Stimulated activated CD4-positive, alpha-beta T cell treated with anti-CD3 and anti-CD28 coated beads, Interleukin-15, amount 100 ng/mL, for 1 hour (primary cell): ENCODE measurements at regions not wholly inside any gene's neighbourhood (a gene's known extent, or its start where the extent isn't known, plus 50 kb on each side); places are given as distances from the start of the nearest gene placed in this dataset.

Source experiments
- DNase-seq, 2 donors: peaks; one replicate each; pipeline ENCODE4 v3.0.0-alpha.2; 2020; ENCODE audit warnings: low read depth in 1 of 2, low spot score in 1 of 2

DNA sequence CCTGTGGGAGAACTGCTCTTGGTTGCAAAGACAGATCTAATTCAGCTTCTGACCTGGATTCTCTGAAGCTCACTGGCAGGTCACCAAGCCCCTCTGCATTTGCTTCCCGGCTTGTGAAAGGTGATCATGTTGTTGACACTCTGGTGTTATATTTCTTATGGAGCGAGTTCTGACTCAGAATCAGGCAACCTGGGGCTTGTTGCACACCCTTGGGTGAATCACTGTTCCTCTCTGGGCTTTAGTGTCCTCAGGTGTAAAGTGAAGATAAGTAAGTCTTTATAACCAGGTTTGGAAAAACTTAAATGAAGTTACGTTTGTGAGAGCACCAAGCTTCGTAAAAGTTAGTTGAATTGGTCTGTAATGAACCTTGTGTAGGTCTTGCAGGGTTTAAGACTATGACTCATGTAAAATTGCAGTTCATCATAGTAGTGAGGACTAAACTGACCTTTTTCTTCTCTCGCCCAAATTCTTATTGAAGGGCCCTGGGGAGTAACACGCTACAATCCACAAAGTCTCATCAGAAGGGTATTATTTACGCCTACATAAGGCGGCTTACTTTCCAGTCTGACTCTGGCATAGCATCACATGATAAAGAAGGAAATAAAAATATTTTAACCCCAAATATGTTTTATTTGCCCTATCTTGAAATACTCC lies 218.6 kb downstream of the TMEM38B start:
- DNase-seq = no peak

DNA sequence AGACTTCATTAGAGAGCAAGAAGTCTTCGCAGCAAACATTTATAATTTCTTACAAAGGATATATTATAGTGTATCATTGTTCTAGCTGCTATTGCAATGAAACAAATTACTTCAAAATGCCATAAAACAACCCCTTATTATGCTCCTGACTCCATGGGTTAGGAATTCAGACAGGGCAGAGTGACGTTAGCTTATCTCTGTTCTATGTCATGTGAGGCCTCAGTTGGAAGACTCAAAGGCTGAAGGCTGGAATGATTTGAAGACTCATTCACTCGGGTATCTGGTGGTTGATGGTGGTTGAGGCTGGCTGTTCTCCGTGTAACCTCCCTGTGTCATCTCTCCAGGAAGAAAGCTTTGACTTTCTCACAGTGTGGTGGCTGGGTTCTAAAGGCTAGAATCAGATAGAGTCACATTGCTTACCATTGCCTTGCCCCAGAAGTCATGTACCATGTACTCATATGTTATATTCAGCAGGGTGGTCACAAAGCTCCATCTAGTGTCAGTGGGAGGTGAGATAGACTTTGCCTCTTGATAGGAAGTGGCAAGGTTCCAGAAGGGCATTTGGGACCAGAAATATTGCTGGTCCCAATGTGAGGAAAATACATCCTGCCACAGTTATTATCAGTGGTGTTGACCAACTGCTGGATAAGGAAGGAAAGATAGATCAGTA lies 226.9 kb downstream of the TMEM38B start:
- no peak for DNase-seq

DNA sequence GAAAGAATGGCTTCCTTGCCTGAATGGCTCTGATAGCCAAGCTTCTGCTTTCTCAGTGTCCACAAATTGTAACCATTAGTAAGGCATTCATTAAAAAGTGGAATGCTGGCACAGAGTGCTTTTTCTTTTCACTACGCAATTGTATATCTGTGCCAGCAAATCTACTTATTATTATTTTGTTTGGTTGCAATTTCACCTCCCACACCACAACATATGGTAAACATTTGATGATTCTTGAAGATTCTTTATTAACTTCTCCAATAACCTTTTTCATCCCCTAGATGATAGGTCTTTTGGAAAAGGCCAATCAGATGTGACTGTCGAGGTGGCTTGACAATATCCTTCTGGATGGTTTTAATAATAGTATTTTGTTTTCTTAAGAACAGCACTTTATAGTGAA lies 234.1 kb downstream of the TMEM38B start:
- no peak for DNase-seq

DNA sequence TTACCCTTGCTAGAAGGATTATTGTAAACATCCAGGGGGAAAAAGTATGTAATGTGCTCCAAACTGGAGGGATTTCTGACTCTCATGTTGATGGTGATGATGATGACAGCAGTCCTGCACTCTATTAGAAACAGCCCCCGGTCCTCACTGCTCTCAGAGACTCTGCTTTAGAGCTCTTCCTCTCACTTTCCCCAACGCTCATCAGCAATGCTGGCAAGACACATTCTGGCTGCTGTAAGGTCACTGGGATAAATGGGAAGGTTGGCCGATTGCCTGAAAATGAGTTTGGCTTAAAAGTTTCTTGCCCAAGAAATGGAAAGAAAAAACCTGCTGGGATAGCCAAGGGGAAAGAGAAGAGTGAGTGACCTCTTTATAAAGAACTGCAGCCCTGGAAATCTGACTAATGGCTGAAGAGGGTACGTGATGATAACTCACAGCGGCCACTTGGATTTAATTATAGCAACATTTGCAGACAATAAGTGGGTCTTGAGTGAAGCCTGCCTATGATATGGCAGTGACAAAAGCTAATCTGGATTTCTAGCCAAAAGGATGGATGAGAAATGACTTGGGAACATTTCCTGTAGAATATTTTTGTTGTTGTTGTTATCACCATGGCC lies 235.8 kb downstream of the TMEM38B start:
- no peak for DNase-seq

DNA sequence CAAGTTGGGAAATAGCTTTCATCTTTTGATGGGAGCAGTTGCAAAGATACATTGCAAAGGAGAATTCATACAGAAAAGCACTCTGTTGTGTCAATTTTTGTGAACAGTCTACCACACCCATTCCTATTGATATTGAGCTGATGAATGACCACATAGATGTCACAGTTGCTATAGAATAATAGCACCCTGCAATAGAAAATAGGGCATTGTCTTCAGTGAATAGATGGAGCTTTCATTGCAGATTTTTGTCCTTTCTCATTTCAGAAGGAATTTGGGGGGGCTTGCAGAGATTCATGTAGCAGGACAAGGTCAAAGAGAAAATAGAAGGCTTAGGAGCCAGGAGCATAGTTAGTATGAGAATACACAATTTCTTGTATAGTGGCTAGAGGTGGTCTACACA lies 237.9 kb downstream of the TMEM38B start:
- DNase-seq = no peak

DNA sequence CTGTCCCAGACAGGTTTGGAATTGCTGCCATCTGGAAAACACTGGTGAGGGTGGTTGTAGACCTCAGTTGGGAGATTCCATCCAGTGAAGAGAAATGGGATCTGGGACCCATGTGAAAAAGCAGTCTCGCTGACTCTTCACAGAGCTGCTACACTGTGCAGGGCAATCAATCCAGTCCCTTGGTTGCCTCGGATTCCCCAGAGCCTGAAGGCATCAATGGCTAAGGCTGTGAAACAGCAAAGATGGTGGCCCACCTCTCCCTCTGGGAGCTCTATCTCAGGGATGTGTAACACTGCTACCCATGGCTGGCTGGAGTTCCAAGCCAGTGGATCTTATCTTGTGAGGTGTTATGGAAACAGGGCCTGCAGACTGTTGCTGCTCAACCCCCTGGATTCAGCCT lies 256.1 kb downstream of the TMEM38B start:
- DNase-seq = no peak

DNA sequence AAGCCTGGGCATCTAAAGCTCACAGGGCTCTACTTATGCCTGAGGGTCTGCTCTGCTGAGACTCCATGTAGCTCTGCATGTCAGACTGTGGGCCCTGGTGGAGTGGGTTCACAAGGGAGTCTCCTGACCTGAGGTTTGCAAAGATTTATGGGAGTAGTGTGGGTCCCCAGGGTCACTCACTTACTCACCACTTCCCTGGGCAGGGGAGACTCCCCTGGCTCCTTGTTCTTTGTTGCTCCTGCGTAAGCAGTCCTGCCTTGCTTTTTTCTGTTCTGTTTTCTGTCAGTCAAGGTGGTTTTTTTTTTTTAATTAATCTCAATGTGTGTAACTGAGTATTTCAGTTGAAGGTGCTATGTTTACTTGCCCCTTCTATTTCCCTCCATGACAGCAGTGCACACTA lies 256.6 kb downstream of the TMEM38B start:
- DNase-seq = no peak

DNA sequence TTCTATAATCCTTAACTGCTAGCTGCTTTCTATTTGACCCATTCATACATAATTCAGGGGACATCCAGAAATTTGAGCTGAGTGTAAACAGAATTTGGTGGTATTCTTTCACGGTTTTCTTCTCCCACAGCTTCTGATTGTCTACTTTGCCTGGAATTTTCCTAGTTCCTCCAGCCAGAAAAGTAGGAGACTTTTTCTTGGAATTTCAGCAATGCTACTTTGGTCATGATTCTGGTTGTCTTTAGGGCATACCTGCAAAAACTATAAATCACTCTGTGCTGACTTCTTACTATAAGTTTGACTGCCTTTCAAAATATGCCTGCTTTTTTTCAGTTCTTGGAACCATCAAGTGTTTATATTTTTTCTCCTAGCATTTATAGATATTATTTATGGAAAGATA lies 260.2 kb downstream of the TMEM38B start:
- DNase-seq = no peak

DNA sequence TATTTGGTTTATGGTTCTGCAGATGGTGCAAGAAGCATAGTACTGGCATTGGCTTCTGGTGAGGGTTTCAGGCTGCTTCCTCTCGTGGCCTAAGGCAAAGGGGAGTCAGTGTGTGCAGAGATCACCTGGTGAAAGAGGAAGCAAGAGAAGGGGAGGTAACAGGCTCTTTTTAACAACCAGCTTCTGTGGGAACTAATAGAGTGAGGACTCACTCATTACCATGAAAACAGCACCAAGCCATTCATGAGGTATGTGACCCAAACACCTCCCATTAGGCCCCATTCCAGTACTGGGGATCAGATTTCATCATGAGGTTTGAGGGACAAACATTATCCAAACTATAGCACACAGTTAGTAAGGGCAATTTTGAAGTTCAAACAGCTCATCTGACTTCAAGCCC lies 263.5 kb downstream of the TMEM38B start:
- no peak for DNase-seq

DNA sequence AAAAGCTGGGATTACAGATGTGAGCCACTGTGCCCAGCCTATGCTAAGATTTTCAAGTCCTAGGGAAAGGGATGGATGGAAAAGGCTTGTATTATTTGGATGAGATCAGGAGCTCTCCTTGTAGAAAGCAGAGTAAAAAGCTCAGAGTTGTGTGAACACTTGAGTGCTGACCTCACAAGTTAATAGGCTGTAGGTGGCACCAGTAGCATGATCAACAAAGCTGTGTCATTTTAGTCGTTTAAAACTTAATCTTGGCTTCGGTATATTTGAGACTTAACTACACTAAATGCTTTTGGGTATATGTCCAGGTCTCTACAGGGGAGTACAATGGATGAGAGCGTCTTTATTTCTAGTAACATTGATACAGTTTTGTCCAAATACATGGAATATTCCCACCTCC lies 264.2 kb downstream of the TMEM38B start:
- DNase-seq = no peak

DNA sequence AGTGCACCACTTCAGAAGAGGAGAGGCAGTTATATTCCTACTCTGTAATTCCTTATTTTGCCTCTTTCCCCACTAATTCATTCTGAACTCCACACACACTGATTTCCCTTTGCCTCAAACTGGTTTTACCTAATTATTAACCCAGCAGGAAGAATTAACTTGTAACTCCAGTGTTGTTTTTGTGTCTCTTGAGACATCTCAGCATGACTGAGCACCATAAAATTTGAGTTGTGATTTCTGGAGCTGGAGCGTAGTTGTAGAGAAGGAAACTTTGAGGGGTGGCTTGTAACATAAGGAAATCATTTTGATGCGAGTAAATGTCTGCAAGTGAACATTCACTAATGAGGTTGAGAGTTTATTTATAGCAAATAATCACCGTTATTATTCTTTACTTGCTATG lies 265.2 kb downstream of the TMEM38B start:
- DNase-seq = no peak

DNA sequence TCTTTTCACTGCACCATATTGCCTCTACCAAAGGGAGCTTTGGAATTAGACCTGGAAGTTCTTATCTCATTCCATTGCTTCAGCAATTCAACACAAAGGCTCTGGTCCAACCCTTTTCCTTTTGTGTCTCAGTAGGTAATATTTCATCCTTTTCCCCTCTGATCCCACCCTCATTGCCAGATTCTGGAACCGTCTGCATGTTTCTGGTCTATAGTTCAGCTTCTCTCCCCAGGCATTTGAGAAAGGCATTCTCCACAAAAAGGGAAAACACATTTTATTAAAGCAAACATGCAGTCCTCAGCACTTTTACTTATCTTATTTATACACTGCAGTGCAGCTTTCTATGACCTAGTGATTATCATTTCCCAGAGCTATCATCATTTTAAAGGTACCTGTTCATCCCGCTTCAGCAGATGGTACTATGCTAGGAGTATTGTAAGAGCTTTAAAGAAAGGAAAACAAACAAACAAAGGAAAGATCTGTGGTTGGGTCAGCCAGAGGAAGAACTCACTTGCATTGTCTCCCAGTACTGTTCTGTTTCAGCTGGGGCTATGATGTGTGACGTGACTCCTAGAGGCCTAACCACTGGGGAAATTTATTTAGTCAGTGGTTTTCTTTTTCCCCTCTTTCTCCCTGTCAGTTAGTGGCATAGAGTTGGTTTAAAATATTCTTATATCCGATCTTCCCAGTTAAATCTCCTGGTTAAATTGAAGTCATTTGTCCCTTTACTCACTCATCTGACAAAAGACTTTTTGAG lies 269.2 kb downstream of the TMEM38B start:
- no peak for DNase-seq

DNA sequence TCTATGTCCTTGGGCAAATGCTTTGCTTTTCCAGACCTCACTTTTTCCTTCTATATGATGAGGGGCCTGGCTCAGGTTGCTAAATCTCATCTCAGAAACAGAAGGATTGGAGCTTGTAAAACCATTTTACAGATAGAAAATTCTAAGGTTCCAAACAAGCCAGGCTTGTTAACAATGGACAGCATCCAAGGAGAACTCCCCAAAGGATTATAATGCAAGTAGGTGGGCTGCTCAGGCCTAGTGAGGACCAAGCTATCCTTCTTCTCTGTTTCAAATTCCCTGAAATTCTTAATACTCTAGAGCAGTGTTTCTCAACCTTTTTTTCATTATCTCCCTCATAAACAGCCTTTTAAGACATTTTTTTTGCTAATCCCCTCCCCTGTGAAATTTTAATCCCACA lies 269.8 kb downstream of the TMEM38B start:
- no peak for DNase-seq

DNA sequence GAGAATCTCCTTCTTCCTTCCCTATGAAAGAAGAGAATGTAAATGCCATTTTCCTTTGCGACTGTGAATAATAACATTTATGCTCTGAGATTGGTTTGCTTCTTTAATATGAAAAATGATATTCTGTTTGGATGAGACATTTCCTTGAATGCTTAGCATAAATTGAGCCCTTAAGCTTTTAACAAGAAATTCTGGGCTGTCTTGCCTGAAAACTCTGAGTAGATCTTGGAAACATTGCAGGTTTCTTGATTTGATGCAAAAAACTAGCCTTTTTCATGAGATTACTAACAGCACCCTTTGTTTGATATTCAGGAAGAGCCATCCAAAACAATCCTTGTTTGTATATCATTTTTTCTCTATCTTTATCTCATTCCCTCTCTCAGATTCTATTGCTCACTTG lies 272.5 kb downstream of the TMEM38B start:
- DNase-seq = no peak

DNA sequence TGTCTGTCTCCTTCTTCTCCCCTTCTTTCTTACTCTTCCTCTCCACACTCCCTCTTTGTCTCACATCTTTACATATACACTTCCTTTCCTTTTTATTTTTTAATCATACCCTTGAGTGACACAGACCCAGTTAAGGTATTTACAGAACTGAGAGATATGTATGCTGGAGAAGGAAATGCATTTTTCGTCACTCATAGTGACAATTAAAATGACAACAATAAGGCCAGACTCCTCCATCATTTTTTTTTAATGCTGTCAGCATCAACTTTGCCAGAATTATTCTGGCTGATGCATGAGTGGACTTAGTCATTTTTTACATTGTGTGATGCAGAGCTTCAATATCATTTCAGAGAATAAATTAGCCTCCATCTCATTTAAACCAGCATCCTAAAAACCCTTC lies 272.9 kb downstream of the TMEM38B start:
- DNase-seq = no peak

DNA sequence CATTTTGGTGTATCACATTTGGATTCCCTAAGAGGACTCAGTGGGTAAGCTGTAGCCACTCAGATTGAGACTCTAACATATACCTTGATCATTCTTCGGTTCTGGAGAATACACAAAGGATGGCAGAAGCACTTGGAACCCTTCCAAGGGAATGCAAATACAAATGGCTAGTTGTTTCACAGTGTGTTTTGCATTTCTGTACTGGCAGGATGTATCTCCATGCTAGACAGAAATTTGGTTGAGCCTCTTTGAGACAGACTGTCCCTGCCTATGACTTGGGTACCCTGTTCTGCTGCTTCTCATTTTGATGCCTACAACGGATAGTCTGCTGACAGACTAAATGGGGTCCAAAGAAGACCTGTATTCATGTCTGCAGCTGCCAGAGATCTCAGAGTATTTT lies 273.5 kb downstream of the TMEM38B start:
- no peak for DNase-seq

DNA sequence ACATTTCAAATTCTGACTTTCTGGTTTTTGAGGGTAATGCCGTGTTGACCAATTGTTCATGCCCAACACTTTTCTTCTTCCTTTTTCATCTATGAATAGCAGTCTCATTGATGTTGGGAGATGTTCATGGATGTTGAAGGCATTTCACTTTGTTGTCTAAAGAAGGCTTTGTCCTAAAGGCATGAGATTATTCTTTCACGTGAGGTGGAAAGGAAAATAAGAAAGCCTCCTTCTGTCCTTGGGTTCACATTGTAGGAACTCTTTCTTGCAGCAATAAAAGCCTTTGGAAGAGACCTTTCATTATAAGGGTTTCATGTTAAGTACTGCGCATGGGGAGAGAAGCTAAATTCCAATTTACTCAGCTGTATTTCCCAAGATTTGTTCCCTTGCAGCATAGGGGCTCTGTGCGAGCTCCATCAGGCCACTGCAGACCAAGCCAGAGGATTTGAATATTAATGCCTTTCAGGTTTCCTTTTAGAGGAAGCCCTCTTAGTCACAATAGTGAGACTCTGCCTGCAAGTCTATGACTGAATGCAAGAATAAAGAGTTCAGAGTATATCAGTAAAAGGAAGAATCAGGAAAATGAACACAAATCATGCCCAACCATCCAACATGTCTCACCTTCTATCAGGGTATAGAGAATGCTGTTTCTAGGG lies 274.6 kb downstream of the TMEM38B start:
- no peak for DNase-seq

DNA sequence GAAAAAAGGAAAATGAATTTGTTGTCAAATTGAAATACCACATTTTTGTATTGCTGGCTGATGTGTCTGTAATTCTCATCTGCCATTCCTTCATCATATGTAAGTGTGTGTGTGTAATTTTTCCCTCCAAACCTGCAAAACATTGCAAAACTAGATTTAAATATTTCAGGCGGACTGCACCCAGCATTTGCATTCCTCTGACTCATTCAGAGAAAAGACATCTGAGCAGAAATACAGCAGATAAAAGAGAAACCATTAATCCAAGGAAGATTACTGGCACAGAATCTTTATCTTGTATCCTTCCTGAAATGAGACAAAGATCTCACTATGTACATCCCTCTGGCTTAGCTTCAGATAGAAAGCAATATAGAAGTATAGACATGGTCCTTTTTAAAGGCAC lies 275.3 kb downstream of the TMEM38B start:
- DNase-seq = no peak

DNA sequence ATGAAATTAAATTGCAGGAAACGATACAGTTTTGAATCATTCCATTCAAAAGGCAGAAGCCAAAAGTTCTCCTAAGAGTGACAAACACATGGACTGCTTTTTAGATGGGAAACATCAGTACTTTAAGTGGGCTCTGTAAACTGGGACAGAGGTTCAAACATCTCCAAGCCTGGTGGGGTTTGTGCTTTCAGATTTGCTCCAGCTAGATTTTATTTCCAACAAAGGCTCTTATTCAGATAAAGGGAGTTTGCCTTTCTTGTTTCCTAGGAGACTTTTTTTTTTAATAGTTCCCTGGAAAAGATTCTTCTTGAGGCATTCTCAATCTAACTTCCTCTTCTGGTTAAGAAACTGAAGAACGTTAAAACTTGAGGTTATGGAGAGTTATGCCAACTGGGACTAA lies 277.6 kb downstream of the TMEM38B start:
- DNase-seq = no peak

DNA sequence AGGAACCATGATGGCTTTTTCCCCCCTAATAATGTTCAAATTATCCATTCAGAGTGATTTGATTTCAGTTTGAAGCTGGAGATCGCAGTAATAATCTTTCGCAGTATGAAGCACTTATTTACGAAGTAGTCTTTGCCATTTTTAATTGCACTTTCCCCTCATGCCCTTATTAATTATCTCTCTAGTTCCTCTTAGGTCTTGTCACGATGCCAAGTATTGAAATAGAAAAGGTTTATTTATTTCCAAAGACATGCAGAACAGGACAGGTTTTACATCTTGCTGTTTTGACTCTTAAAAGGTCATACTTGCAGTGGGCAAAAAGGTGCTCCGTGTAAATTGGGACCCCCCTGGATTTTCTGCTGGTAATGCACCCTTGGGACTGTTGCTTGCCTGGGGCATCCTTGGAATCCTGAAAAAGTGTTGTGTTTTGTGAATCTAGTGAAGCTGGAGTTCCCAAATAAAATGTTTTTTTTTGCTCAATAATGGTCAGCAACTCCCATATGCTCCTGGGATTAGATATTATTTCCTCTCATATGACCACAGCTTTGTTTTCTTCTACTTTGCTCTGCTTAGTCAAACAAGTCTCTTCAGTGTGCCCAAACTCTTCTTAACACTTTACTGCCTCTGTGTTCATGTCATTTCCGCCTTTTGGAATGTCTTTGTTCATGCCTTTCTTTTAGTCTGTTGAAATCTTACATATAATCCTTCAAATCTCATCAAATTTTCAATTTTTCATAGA lies 278.3 kb downstream of the TMEM38B start:
- DNase-seq = no peak

DNA sequence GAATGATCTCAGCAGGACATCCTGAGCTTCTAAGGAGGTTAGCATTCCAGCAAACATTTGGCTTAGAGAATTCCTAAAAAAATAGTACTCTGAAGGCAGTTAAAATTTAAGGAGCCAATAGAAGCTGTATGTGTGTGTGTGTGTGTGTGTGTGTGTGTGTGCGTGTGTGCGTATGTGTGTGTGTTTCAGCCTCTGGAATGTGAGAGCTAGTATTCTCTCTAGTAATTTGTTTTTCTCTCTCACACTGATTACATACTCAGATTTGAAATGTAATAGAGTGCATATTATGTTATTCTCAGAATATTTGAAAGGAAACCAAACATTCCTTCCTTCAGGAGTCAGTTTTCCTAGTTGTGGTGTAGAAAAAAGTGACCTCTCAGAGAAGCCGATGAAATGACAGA lies 279.6 kb downstream of the TMEM38B start:
- no peak for DNase-seq
